HG03196 (cell line): ENCODE measurements at regions not wholly inside any gene's neighbourhood (a gene's known extent, or its start where the extent isn't known, plus 50 kb on each side); places are given as distances from the start of the nearest gene placed in this dataset.
"Not testable (repeated sequence)": the region's sequence is repeated elsewhere in the genome, so short reads cannot be mapped to it uniquely, and the experiment has no call there.

Experiments used
- ATAC-seq: cut with Tn5 transposase; IDR thresholded peaks from one replicate; pipeline ENCODE4 v1.9.1; 2021; ENCODE audit not compliant: unreplicated experiment

DNA sequence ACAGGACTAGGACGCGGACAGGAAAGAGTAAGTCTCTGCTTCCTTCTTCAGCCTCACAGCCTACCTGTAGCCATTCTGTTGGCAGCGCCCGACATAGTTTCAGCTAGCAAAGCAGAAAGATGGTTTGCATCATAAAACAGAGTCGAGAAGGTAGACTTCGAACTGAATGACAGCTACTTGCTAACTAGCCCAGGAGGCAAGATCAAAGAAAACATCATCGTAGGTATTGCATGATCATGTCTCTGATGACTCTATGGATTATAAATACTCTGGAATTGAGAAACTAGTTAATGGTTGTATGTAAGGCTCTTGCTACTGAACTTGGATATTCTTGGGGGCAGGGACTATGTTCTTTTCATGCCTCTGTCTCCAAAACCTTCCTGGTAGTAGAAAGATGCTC lies 333.1 kb upstream of the KLF3 start:
- no peak for ATAC-seq

DNA sequence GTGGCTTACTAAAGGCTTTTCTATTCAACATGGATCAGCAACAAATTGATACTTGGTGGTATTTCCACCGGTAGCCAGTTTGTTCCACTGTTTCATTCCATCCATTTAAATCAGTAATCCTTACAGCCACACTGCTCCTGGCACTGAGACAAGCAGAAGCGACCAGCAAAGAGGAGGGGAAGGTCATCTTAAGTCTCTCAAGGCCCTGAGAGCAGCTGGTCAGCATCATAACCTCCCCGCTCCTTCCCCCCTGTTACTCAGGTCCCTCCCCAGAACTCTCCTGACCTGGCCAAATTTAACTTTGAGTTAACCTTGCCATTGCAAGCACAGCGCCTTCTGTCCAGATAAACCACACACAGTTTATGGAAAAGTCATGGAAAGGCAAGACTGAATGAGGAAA lies 331.3 kb upstream of the KLF3 start:
- no peak for ATAC-seq

DNA sequence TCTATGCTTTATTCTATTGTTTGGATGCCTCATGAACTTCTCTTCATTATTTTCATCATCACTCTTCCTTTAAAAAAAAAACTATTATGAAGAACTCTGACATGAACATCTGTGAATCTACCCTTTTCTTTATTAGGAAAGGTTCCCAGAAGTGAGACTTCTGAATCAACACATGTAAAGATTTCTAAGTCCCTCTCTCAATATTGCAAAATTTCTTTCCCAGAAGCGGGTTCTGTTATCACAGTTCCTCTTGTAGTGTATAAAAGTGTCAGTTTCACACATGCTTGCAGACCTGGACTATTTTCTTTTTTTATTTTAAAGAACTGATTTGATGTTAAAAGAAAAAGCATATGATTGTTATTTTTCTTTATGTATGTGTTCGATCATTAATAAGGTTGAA lies 330.8 kb upstream of the KLF3 start:
- ATAC-seq, result no peak

DNA sequence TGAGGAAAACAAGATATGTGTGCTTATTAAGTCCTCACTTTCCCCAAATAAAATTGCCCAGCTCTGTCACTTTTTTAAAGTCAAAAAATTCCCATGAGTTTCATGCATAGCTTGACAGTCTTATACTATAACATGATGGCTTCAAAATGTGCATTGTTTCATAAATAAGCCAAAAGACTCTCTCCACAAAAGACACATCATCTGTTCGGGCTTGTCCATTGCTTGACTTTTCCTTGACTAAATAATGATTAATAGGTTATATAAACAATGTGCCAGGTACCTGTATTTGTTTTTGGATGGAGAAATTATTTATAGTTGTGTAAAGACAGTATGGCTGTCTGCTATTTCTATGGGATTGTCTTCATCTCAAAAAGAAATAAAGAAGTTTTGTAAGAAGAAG lies 329.2 kb upstream of the KLF3 start:
- no peak for ATAC-seq

DNA sequence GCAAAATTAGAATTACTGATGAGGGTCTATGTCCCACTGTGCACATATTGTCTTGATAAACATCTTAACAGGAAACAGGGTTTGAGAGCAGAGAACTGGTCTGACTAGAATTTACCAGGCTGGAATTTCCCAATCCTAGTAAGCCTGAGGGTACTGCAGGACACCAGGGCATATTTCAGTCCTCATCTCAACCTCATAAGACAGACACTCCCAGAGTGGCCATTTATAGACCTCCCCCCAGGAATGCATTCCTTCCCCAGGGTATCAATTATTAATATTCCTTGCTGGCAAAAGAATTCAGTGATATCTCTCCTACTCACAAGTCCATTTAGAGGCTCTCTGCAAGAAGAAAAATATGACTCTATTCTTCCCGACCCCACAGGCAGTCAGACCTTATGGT lies 325.1 kb upstream of the KLF3 start:
- not testable (repeated sequence) for ATAC-seq

DNA sequence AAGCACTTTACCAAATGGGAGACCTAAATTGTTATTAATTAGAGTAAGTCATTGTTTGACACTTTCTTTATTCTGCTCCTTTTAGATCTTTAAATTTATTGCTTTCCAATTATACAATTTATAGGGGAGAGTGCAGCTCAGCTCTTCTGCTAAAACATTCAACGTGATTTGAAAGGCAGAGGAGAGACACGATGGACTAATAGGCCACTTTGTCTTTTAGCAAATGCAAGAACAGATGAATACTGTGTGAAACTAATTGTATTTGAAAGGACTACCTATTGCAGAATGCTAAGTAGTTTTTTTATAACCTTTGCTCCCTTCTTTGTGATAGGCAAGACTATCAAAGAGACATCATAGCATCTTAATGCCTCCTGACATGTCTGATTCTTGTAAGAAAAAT lies 320.4 kb upstream of the KLF3 start:
- ATAC-seq, result no peak

DNA sequence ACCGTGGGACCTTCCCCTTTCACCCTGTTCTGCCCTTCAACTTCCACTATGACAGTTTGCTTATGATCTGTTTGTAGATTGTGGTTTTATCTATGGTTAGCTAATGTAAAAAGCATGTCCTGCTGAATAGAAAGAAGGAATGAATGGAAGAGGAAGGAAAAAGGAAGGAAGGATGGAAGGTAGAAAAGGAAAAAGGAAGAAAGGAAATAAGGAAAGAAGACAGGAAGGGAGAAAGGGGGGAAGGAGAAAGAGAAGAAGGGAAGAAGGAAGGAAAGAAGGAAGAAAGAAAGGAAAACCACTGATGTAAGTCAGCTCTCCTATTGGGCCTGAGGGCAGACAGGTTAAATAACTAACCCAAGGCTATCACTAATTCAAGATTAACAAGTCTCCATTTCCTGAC lies 319.1 kb upstream of the KLF3 start:
- ATAC-seq, result no peak

DNA sequence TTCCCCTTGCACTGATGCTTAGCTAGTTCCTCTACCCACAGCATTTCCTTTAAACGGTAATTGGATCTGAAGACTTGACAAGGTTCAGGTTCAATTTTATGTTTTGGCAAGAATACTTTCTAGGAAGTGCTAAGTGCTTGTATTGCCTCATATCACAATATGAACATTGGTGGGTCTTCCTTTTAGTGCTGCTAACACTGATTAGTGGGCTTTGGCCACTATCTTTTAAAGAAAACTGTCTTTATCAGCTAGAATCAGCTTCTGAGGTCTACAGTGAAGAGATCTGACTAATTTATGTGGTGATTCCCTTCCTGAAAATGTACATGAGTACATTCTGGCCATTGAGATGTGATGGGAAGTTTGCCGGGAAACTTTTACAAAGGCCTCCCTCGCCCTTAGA lies 316.7 kb upstream of the KLF3 start:
- no peak for ATAC-seq

DNA sequence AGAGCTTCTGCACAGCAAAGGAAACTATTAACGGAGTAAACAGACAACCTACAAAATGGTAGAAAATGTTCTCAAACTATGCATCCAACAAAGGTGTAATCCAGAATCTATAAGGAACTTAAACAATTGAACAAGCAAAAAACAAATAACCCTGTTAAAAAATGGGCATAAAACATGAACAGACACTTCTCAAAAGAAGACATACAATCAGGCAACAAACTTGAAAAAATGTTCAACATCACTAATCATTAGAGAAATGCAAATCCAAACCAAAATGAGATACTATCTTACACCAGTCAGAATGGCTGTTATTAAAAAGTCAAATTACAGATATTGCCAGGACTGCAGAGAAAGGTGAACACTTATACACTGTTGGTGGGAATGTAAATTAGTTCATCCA lies 309.6 kb upstream of the KLF3 start:
- no peak for ATAC-seq

DNA sequence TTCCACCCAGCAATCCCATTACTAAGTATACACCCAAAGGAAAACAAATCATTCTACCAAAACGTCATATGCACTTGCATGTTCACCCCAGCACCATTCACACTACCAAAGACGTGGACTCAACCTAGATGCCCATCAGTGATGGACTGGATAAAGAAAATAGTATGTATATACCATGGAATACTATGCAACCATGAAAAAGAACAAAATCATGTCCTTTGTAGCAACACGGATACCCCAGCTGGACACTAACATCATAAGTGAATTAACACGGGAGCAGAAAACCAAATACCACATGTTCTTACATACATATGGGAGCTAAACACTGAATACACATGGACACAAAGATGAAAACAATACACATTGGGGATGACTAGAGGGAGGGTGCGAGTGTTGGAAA lies 309.1 kb upstream of the KLF3 start:
- ATAC-seq, result no peak

DNA sequence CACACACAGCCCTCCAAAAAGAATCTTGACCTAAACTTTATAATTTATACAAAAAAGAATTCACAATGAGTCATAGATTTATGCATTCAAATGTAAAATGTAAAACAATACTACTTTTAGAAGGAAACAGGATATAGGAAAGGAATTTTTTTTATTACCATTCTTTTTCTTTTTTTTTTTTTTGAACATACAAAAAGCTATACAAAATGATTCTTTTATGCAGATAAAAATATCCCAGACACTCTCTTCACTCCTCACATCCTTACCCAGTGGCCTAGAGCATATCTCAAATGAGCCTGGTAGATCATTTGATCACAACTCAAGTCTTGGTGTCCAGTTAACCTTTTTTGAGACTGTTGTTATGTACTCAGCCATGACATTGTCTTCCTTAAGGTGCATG lies 307.3 kb upstream of the KLF3 start:
- ATAC-seq, result no peak

DNA sequence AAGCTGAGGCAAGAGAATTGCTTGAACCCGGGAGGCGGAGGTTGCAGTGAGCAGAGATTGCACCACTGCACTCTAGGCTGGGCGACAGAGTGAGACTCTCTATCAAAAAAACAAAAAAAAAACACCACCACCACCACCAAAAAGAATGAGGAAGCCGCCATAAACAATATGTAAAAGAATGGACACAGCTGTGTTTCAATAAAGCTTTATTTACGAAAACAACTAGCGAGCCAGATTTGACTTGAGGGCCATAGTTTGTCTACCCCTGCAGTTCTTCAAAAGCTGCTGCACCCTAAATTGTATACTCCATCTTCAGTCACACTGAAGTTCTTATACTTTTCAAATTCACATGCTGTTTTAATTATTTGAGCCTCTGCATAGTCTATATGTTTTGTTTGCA lies 306.5 kb upstream of the KLF3 start:
- ATAC-seq, result no peak

DNA sequence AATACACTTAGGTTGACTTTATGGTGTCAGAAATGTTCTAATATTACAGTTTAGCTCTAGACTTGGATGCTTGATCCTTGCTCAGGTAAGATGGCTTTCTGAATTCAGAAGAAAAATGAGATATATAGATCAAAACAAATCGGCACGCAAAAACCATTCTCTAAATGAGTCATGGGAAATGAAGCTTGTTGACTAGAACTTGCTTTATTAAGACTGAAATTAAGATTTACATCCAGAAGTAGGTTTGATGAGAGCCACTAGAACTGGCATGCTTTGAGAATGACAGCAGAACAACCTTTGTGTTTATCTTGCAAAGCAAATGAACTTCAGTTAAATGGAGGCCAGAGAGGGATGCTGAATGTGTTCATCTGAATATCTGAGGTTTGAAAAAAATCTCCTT lies 304.9 kb upstream of the KLF3 start:
- no peak for ATAC-seq

DNA sequence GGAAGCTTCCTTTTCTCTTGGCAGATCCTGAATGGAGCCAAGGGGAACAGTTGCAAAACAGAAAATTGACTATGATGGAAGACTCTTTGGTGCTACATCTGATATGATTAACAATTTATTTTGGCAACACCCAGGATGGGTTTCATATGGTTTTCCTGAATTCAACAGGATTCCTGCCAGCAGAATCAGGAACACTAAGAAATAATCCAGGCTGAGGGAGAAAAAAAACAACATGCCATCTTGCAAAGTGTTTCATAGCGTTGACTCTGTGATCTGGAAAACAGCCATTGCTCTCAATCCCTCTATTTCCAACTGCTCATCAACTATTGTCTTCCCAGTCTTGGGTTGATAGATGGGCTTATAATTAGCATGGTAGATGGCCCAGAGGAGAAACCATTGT lies 303.8 kb upstream of the KLF3 start:
- no peak for ATAC-seq

DNA sequence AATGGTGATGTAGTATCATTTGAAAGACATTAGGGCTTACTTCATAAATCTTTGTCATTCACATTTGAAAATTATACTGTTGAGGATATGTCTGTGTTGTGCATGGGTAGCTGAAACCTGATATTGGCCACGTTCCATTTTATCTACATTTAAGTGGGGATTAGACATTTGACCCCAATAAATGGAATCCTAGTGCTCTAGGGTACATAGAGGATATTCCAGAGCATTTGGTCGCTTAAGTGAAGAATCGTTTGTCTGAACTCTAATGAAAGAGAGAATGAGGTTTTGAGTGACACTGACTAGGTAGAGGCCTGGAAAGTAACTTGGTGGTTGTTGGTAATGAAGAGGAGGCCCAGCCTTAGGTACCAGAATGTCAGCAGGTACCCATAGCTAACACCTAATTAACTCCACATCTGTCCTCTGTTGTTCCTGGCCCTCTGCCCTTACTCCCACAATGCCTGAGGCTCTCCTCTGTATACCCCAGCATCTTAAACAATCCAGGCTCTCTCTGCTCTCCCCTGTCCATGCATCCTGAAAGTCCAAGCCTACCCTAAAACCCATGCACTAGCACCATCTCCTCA lies 299.5 kb upstream of the KLF3 start:
- ATAC-seq, result no peak

DNA sequence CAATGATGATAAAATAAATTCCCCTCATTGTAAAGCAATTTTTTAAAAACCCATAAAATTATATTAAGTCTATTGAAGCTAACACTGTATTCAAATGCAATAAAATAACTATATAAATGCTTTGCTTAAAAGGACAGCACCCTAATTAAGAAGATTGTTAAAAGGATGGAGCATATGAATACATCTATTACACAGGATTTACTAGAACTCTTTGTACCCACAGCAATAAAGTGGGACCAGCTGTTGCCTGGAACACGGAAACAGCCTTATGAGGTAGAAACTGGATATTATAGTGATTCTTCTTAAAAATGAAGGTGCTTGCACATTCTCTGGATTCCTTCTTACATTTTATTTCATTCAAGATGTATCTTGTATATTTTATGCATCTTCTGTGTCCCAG lies 298.7 kb upstream of the KLF3 start:
- ATAC-seq, result no peak

DNA sequence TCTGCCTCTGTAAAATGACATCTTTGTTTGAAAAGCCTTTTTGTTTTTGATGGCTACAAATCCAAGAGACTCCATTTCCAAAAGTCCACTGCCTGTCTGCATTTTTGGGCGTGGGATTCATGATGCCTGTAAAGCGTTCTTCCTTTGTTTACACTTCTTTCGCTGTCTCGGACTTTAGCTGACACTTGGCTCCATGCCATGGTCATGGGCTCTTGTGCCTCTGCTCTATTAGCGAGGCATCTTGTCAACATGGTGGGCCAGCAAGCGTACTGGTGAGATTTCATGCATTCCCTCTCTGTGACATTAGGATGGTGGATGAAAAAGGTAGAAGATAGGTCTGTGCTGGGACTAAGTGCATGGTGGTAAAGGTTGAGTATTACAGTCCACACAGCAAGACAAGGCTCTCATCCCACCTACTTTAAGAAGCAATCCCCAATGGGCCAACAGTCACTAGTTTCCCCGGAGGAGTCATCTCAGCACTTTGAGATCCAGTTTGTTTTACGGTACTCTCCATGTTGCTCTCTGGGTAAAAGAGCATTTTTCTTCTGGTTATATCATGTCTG lies 298.2 kb upstream of the KLF3 start:
- ATAC-seq, result no peak

DNA sequence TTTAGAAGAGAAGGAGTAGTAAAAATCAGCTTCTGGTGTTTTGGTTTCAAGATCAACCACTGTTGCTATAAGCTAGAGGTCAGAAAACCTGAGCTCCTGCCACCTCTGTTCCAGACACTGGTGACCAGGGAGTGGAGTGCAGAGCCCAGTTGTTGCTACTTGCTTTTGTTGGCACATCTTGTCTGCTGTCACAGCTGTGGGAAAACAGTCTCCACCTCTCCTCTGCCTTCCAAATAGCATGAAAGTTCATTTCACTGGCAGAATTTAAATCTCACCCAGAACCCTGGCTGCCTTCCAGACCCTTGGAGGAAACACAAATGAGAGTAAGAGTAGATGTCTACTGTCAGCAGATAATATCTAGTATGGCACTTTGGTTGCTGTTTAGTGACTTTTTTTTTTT lies 297.5 kb upstream of the KLF3 start:
- ATAC-seq, result no peak

DNA sequence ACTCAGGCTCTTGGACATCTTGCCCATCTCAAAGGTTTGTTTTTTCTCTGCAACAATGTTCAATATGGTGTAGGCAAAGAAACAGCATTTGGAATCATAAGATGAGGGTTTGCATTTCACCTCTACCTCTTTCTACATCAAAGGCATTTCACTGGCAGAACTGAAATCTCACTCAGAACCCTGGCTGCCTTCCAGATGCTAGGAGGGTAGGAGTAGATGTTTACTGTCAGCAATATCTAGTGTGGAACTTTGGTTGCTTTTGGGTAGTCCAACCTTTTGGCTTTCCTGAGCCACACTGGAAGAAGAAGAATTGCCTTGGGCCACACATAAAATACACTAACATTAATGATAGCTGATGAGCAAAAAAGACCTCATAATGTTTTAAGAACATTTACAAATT lies 297.0 kb upstream of the KLF3 start:
- ATAC-seq, result no peak

DNA sequence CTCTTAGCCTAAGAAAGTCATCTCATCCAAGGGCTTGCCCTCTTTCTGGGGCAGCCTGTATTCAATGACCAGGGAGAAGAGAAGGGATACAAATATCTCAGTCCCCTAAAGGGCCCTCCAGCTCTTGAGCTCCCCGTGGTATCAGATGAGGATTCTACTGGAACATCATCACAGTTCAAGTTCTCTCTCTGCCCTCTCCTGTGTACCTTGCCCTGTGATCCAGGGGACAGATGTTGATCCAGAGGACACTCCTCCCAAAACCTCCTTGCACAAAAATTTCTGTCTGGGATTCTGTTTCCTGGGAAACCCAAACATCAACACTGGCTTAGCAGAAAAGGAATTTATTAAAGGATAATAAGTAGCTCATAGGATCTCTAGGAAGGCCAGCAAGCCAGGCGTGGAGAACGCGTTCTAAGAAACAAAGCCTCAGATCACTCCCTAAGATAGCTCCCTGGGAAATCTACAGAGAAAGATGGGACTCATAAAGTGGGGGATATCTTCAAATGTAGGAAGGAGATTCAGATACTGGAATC lies 296.3 kb upstream of the KLF3 start:
- no peak for ATAC-seq

DNA sequence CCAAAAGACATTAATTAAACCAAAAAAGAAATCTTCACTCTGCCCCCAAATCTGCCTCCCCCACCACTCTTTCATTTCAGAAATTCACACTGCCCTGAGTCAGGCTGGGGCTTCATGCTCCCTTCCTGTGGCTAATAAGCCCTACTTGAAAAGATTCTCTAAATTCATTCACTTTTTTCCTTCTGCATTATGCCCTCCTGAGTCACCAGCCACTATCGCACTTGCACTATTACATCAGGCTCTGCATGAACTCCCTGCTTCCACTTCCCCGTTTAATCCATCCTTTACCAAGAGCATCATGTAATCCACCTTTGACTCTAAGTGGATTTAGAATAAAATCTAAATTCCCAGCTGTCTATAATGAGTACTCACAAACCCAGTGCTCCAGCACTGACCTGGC lies 295.4 kb upstream of the KLF3 start:
- ATAC-seq, result no peak

DNA sequence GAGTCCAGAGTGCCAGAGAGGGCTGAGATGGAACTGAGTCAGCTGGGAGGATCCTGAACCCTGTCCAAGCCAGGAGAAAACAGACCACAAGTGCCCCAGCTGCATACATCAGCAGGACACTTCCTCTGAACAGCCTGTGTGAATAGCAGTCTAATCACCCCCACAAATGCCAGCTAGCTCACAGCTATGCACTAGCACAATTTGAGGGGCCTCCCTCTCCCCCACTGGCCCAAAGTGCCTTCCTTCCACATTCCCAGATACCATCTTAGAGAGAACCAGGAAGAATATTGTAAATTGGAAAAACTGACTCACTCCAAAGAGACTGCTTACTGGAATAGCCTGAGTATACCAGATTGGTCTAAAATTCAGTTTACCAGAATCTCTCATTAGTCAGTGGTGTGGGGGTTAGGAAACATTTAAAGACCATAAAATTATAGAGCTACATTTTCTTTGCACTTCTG lies 292.6 kb upstream of the KLF3 start:
- ATAC-seq, result no peak

DNA sequence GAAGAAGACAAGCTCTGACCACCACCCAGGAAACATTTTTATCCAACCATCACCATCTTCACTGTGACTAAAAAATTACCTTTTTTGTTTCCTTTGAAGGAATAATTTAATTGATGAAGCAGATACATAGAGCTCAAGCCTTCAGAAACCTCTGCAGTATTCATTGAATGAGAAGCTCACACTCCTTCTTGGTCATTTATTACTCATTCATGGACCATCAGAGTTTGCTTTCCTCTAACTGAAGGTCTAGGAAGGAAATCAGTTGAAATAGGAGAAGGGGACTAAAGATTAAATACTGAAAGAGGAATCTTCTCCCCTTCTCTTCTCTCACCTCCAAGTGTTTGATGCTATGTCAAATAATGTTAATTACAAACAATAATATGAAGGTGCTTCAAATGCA lies 290.6 kb upstream of the KLF3 start:
- ATAC-seq, result no peak
